ENCODE measurements at regions not wholly inside any gene's neighbourhood (a gene's known extent, or its start where the extent isn't known, plus 50 kb on each side); places are given as distances from the start of the nearest gene placed in this dataset.

DNA sequence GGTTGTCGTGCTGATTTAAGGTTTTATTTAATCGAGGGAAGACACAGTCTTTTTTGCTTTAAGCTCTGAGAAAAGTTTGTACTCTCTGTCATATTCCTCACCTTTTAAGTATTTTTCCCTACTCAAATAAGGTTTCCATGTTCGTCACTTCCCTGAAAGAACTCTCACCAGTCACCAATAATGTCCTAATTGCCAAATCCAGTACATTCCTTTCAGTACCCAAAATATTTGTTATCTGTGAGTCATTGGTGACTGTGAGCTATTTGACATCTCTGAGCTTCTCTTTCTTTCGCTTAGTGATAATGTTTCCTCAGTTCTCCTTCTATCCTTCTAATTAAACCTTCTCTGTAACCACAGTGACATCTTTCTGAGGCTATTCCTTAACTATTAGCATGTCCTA, 874.2 kb upstream of the ADGRL2 start:
- no peaks in the 10 kb centered on the region for H3K36me3 ChIP-seq
- in situ Hi-C loops (cut with MboI; ENCODE audit: low sequenced_read_pairs in 4 of 4) = no loop called here
- H3K9me3 ChIP-seq = no peaks in the 10 kb centered on the region
- ATAC-seq (no peak), DNase-seq (no peak)
- intact Hi-C loops (cut with DNase I; ENCODE audit: low total_unique reads) = no loop called here
- no peak overlapping the region for H3K4me3 ChIP-seq
- H3K4me1 ChIP-seq = no peaks in the 10 kb centered on the region
- H3K27ac ChIP-seq = no peak overlapping the region
- TF ChIP-seq CTCF (IDR thresholded peaks at IDR 0.05 in 4 of 5, conservative IDR thresholded peaks at IDR 0.05 in 1 of 5) = no peak
- TF ChIP-seq POLR2A (IDR thresholded peaks at IDR 0.05) = no peak
- no peaks in the 10 kb centered on the region for H3K27me3 ChIP-seq

- no peaks in the 10 kb centered on the region for H3K36me3 ChIP-seq
- TF ChIP-seq POLR2A (IDR thresholded peaks at IDR 0.05) (no peak), CTCF (IDR thresholded peaks at IDR 0.05 in 4 of 5, conservative IDR thresholded peaks at IDR 0.05 in 1 of 5) (no peak)
- no peaks in the 10 kb centered on the region for H3K4me1 ChIP-seq
- no peak for DNase-seq
- H3K4me3 ChIP-seq = no peak overlapping the region
- H3K27me3 ChIP-seq = no peaks in the 10 kb centered on the region
- no peak overlapping the region for H3K27ac ChIP-seq
- no peak for ATAC-seq
- H3K9me3 ChIP-seq = no peaks in the 10 kb centered on the region
- in situ Hi-C loops (cut with MboI; ENCODE audit: low sequenced_read_pairs in 4 of 4) = no loop called here
- intact Hi-C loops (cut with DNase I; ENCODE audit: low total_unique reads) = no loop called here
These were observed 875.5 kb upstream of the ADGRL2 start for GRCh38 chr1:80925130-80925805.

GRCh38 chr1:80924290-80924689, 876.4 kb upstream of the ADGRL2 start:
- no peaks in the 10 kb centered on the region for H3K4me1 ChIP-seq
- no peak overlapping the region for H3K27ac ChIP-seq
- H3K36me3 ChIP-seq = no peaks in the 10 kb centered on the region
- TF ChIP-seq POLR2A (IDR thresholded peaks at IDR 0.05) (no peak), CTCF (IDR thresholded peaks at IDR 0.05 in 4 of 5, conservative IDR thresholded peaks at IDR 0.05 in 1 of 5) (no peak)
- ATAC-seq (no peak), DNase-seq (no peak)
- H3K4me3 ChIP-seq = no peak overlapping the region
- no peaks in the 10 kb centered on the region for H3K9me3 ChIP-seq
- intact Hi-C loops (cut with DNase I; ENCODE audit: low total_unique reads) = no loop called here
- in situ Hi-C loops (cut with MboI; ENCODE audit: low sequenced_read_pairs in 4 of 4) = no loop called here
- H3K27me3 ChIP-seq = no peaks in the 10 kb centered on the region

DNA sequence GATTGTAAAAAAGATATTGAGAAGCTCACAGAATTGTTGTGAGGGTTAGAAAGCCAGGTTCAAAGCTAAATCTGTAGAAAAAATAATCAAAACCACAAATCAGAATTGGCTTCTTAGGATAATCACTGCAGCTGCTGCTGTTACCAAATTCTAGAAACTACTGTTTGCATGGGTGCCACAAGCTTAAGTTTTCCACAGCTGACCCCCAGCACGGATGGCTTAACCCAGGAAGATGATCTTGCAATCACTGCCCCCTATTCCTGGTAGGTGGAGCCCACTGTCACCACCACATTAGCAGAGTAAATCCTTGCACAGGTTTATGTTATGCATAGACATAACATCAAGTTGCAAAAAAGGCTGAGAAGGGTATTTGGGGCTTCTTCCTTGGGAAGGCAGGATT, 877.8 kb upstream of the ADGRL2 start:
- no peaks in the 10 kb centered on the region for H3K27me3 ChIP-seq
- intact Hi-C loops (cut with DNase I; ENCODE audit: low total_unique reads) = no loop called here
- no peak overlapping the region for H3K27ac ChIP-seq
- H3K4me3 ChIP-seq = no peak overlapping the region
- TF ChIP-seq POLR2A (IDR thresholded peaks at IDR 0.05) = no peak
- TF ChIP-seq CTCF (IDR thresholded peaks at IDR 0.05 in 4 of 5, conservative IDR thresholded peaks at IDR 0.05 in 1 of 5) = no peak
- no peaks in the 10 kb centered on the region for H3K4me1 ChIP-seq
- no peak for DNase-seq
- in situ Hi-C loops (cut with MboI; ENCODE audit: low sequenced_read_pairs in 4 of 4) = no loop called here
- H3K9me3 ChIP-seq = no peaks in the 10 kb centered on the region
- no peaks in the 10 kb centered on the region for H3K36me3 ChIP-seq
- no peak for ATAC-seq

DNA sequence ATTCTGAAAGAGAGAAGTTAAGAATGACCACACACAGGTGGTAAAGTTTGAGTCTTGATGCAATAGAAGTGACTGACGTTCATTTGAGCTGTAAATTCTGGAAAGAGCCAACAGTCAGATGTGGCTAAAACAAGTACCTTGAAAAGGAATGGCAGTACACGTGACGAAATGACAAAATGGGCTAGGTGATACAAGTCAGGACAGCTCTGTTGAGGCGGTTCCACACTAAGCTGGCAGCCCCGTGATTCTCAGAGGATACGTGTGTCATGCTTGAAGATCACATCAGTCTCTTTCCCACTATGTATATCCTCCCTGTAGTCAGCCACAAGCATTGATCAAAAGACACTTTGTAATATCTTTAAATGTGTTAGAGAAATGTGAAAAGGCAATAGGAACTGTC, 881.3 kb upstream of the ADGRL2 start:
- H3K27ac ChIP-seq = no peak overlapping the region
- intact Hi-C loops (cut with DNase I; ENCODE audit: low total_unique reads) (no loop called here), in situ Hi-C loops (cut with MboI; ENCODE audit: low sequenced_read_pairs in 4 of 4) (no loop called here)
- H3K36me3 ChIP-seq = no peaks in the 10 kb centered on the region
- TF ChIP-seq POLR2A (IDR thresholded peaks at IDR 0.05) = no peak
- TF ChIP-seq CTCF (IDR thresholded peaks at IDR 0.05 in 4 of 5, conservative IDR thresholded peaks at IDR 0.05 in 1 of 5) = no peak
- no peaks in the 10 kb centered on the region for H3K27me3 ChIP-seq
- ATAC-seq = no peak
- no peak overlapping the region for H3K4me3 ChIP-seq
- H3K9me3 ChIP-seq = no peaks in the 10 kb centered on the region
- DNase-seq = no peak
- H3K4me1 ChIP-seq = no peaks in the 10 kb centered on the region
